ENCODE measurements at regions not wholly inside any gene's neighbourhood (a gene's known extent, or its start where the extent isn't known, plus 50 kb on each side); places are given as distances from the start of the nearest gene placed in this dataset.

GRCh38 chr2:64704161-64704560 is 50.4 kb upstream of the SERTAD2 start:
- Histone ChIP-seq H3K36me3 (ENCODE audit: insufficient read depth, low read length) (no peaks in the 10 kb centered on the region), H3K27me3 (ENCODE audit: insufficient read depth, low read length) (no peaks in the 10 kb centered on the region), H3K9me3 (ENCODE audit: low read length) (no peaks in the 10 kb centered on the region), H3K4me1 (ENCODE audit: insufficient read depth, low read length) (no peaks in the 10 kb centered on the region), H2AFZ (ENCODE audit: low read depth, low read length) (no peak overlapping the region), H3K4me3 (ENCODE audit: low read length) (no peak overlapping the region)

GRCh38 chr2:64704996-64705395 is 51.3 kb upstream of the SERTAD2 start:
- no peaks in the 10 kb centered on the region for H3K36me3 ChIP-seq (ENCODE audit: insufficient read depth, low read length)
- H2AFZ ChIP-seq (ENCODE audit: low read depth, low read length) = no peak overlapping the region
- no peak overlapping the region for H3K4me3 ChIP-seq (ENCODE audit: low read length)
- no peaks in the 10 kb centered on the region for H3K9me3 ChIP-seq (ENCODE audit: low read length)
- H3K27me3 ChIP-seq (ENCODE audit: insufficient read depth, low read length) = no peaks in the 10 kb centered on the region
- H3K4me1 ChIP-seq (ENCODE audit: insufficient read depth, low read length) = no peaks in the 10 kb centered on the region

DNA sequence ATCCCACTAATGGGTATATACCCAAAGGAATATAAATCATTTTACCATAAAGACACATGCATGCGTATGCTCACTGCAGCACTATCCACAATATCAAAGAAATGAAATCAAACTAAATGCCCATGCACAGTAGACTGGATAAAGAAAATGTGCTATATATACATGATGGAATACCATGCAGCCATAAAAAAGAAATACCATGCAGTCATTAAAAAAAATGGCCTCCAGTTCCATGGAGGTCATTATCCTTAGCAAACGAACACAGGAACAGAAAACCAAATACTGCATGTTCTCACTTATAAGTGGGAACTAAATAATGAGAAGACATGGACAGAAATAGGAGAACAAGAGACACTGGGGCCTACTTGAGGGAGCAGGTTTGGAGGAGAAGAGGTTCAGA is 53.6 kb upstream of the SERTAD2 start:
- Histone ChIP-seq H3K4me1 (ENCODE audit: insufficient read depth, low read length) (no peaks in the 10 kb centered on the region), H3K36me3 (ENCODE audit: insufficient read depth, low read length) (no peaks in the 10 kb centered on the region), H2AFZ (ENCODE audit: low read depth, low read length) (no peak overlapping the region), H3K27me3 (ENCODE audit: insufficient read depth, low read length) (no peaks in the 10 kb centered on the region), H3K9me3 (ENCODE audit: low read length) (no peaks in the 10 kb centered on the region), H3K4me3 (ENCODE audit: low read length) (no peak overlapping the region)

DNA sequence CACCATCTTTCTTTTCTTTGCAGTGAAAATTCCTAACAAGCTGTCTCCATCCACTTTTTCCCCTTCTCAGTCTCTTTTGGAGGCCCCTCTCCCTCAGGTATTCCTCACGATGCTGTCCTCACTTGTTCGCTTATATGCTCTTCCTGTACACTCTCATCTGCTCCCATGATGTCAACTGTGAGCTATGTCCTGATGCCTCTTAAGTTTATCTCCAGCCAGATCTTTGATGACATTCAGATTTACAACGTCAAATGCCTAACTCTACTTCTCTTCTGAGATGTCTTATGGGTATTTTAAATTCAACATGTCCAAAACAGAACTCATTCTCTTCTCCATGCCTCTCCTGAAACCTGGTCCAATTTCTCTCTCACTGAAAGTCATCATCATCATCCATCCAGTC is 55.1 kb upstream of the SERTAD2 start:
- no peak overlapping the region for H2AFZ ChIP-seq (ENCODE audit: low read depth, low read length)
- no peaks in the 10 kb centered on the region for H3K4me1 ChIP-seq (ENCODE audit: insufficient read depth, low read length)
- H3K4me3 ChIP-seq (ENCODE audit: low read length) = no peak overlapping the region
- no peaks in the 10 kb centered on the region for H3K36me3 ChIP-seq (ENCODE audit: insufficient read depth, low read length)
- H3K9me3 ChIP-seq (ENCODE audit: low read length) = no peaks in the 10 kb centered on the region
- no peaks in the 10 kb centered on the region for H3K27me3 ChIP-seq (ENCODE audit: insufficient read depth, low read length)

GRCh38 chr2:64711252-64711800 is 57.6 kb upstream of the SERTAD2 start:
- no peaks in the 10 kb centered on the region for H3K36me3 ChIP-seq (ENCODE audit: insufficient read depth, low read length)
- no peaks in the 10 kb centered on the region for H3K9me3 ChIP-seq (ENCODE audit: low read length)
- H2AFZ ChIP-seq (ENCODE audit: low read depth, low read length) = no peak overlapping the region
- H3K4me3 ChIP-seq (ENCODE audit: low read length) = no peak overlapping the region
- H3K27me3 ChIP-seq (ENCODE audit: insufficient read depth, low read length) = no peaks in the 10 kb centered on the region
- no peaks in the 10 kb centered on the region for H3K4me1 ChIP-seq (ENCODE audit: insufficient read depth, low read length)

GRCh38 chr2:64713686-64714085 is 60.0 kb upstream of the SERTAD2 start:
- Histone ChIP-seq H3K4me1 (ENCODE audit: insufficient read depth, low read length) (peaks cover 6% of the 10 kb centered on the region), H3K4me3 (ENCODE audit: low read length) (no peak overlapping the region), H3K9me3 (ENCODE audit: low read length) (no peaks in the 10 kb centered on the region), H3K36me3 (ENCODE audit: insufficient read depth, low read length) (no peaks in the 10 kb centered on the region), H2AFZ (ENCODE audit: low read depth, low read length) (no peak overlapping the region), H3K27me3 (ENCODE audit: insufficient read depth, low read length) (no peaks in the 10 kb centered on the region)

- Histone ChIP-seq H3K4me1 (ENCODE audit: insufficient read depth, low read length) (peaks cover 14% of the 10 kb centered on the region), H2AFZ (ENCODE audit: low read depth, low read length) (no peak overlapping the region), H3K4me3 (ENCODE audit: low read length) (no peak overlapping the region), H3K36me3 (ENCODE audit: insufficient read depth, low read length) (no peaks in the 10 kb centered on the region), H3K27me3 (ENCODE audit: insufficient read depth, low read length) (no peaks in the 10 kb centered on the region), H3K9me3 (ENCODE audit: low read length) (no peaks in the 10 kb centered on the region)
Measured at GRCh38 chr2:64716569-64716968, 62.9 kb upstream of the SERTAD2 start.

- Histone ChIP-seq H3K4me1 (ENCODE audit: insufficient read depth, low read length) (peaks cover 14% of the 10 kb centered on the region), H3K4me3 (ENCODE audit: low read length) (no peak overlapping the region), H3K27me3 (ENCODE audit: insufficient read depth, low read length) (no peaks in the 10 kb centered on the region), H3K9me3 (ENCODE audit: low read length) (no peaks in the 10 kb centered on the region), H2AFZ (ENCODE audit: low read depth, low read length) (no peak overlapping the region), H3K36me3 (ENCODE audit: insufficient read depth, low read length) (no peaks in the 10 kb centered on the region)
Measured at GRCh38 chr2:64718250-64718885, 64.7 kb upstream of the SERTAD2 start.

DNA sequence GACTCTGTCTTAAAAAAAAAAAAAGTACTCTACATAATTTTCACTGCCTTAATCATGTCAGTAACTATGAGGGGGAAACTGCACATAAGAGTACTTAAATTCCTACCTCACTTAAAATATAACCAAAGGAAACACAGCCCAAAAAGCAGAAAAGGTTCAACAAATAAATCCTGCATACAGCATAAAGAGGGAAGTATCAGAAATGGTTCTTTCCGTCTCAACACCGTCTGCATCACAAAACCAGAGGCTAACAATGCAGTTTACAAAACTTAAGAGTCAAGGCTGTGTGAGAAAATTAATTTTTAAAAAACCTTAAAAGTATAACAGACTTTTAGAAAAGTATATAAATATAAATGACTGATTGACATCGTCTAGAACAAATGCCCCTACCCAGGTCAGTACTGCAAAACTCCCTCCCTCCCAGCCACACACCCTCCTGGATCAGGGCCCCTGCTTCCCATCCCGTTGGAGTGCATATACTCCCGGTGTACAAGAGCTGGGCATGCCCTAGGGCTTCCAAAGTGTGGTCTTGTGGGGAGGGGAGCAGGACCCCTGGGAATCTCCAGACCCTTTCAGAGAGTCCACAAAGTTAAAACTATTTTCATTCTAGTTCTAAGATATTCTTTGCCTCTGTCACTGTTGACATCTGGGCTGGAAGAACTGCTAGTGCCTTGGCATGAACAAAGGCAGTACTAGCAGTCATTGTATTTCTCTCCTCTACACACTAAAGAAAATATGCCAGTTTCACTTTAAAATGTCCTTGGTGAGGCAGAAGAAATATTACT is 67.0 kb upstream of the SERTAD2 start:
- peaks cover 14% of the 10 kb centered on the region for H3K4me1 ChIP-seq (ENCODE audit: insufficient read depth, low read length)
- no peak overlapping the region for H3K4me3 ChIP-seq (ENCODE audit: low read length)
- no peaks in the 10 kb centered on the region for H3K27me3 ChIP-seq (ENCODE audit: insufficient read depth, low read length)
- H2AFZ ChIP-seq (ENCODE audit: low read depth, low read length) = no peak overlapping the region
- no peaks in the 10 kb centered on the region for H3K9me3 ChIP-seq (ENCODE audit: low read length)
- no peaks in the 10 kb centered on the region for H3K36me3 ChIP-seq (ENCODE audit: insufficient read depth, low read length)

GRCh38 chr2:64721320-64721623 is 67.6 kb upstream of the SERTAD2 start:
- H3K9me3 ChIP-seq (ENCODE audit: low read length) = no peaks in the 10 kb centered on the region
- peaks cover 17% of the 10 kb centered on the region for H3K4me1 ChIP-seq (ENCODE audit: insufficient read depth, low read length)
- no peaks in the 10 kb centered on the region for H3K27me3 ChIP-seq (ENCODE audit: insufficient read depth, low read length)
- no peaks in the 10 kb centered on the region for H3K36me3 ChIP-seq (ENCODE audit: insufficient read depth, low read length)
- no peak overlapping the region for H3K4me3 ChIP-seq (ENCODE audit: low read length)
- no peak overlapping the region for H2AFZ ChIP-seq (ENCODE audit: low read depth, low read length)

DNA sequence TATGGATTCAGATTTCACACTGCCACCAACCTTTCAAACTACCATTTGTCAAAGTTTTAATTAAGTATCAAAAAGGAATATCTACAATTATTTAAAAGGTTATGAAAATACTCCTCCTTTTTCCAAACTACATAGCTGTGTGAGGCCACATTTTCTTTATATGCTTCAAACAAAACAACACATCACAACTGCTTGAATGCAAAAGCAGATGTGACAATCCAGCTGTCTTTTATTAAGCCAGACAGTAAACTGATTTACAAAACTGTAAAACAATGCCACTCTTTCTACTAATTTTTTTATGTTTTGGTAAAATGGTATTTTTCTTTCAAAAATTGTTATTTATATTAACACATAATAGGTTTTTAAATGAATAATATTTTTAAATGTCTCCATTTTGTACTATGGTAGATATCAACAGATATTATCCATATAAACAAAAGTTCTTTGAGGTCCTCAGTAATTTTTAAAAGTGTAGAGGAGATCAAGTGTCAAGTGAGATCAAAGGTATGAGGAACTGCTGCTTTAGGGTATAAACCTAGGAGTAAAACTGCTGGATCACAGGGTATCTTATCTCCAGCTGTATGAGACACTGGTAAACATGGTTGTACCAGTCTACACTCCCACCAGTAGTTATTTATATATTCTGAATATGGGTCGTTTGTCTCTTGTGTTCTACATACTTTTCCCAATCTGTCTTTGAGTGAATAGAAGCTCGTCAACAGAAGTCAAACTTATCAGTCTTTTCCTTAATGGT is 68.8 kb upstream of the SERTAD2 start:
- H3K36me3 ChIP-seq (ENCODE audit: insufficient read depth, low read length) = no peaks in the 10 kb centered on the region
- H3K27me3 ChIP-seq (ENCODE audit: insufficient read depth, low read length) = no peaks in the 10 kb centered on the region
- H3K4me1 ChIP-seq (ENCODE audit: insufficient read depth, low read length) = peaks cover 18% of the 10 kb centered on the region
- H3K9me3 ChIP-seq (ENCODE audit: low read length) = no peaks in the 10 kb centered on the region
- no peak overlapping the region for H2AFZ ChIP-seq (ENCODE audit: low read depth, low read length)
- H3K4me3 ChIP-seq (ENCODE audit: low read length) = no peak overlapping the region

- H3K4me3 ChIP-seq (ENCODE audit: low read length) = no peak overlapping the region
- H3K36me3 ChIP-seq (ENCODE audit: insufficient read depth, low read length) = no peaks in the 10 kb centered on the region
- H2AFZ ChIP-seq (ENCODE audit: low read depth, low read length) = no peak overlapping the region
- peaks cover 28% of the 10 kb centered on the region for H3K4me1 ChIP-seq (ENCODE audit: insufficient read depth, low read length)
- H3K9me3 ChIP-seq (ENCODE audit: low read length) = no peaks in the 10 kb centered on the region
- H3K27me3 ChIP-seq (ENCODE audit: insufficient read depth, low read length) = no peaks in the 10 kb centered on the region
Measured at GRCh38 chr2:64727013-64727767, 73.5 kb upstream of the SERTAD2 start.

All from neuron (in vitro differentiated cells).